IPS-NIHi7 (cell line): ENCODE measurements at regions not wholly inside any gene's neighbourhood (a gene's known extent, or its start where the extent isn't known, plus 50 kb on each side); places are given as distances from the start of the nearest gene placed in this dataset.
A peak's percentile ranks its signal among the peaks of the same experiment; 100 is the strongest.

ENCODE experiments used
- DNase-seq: peaks from one replicate; pipeline ENCODE4 v3.0.0; 2012; ENCODE audit warnings: mixed read lengths; ENCODE audit errors: extremely low spot score

- no peak for DNase-seq
Observed at GRCh38 chr18:24561369-24561965, 101.0 kb downstream of the HRH4 start.

GRCh38 chr18:24567199-24567598, 106.8 kb downstream of the HRH4 start:
- peak; percentile 35 for DNase-seq

- no peak for DNase-seq
Observed at GRCh38 chr18:24570716-24571115, 110.3 kb downstream of the HRH4 start.

- no peak for DNase-seq
Observed at GRCh38 chr18:24582771-24583170, 122.3 kb downstream of the HRH4 start.

- DNase-seq, result no peak
Observed at GRCh38 chr18:24584205-24584604, 123.8 kb downstream of the HRH4 start.

GRCh38 chr18:24584813-24585212, 124.4 kb downstream of the HRH4 start:
- no peak for DNase-seq

GRCh38 chr18:24585996-24586566, 125.6 kb downstream of the HRH4 start:
- DNase-seq, result no peak

- no peak for DNase-seq
Observed at GRCh38 chr18:24586662-24587360, 126.4 kb downstream of the HRH4 start.

GRCh38 chr18:24588440-24588839, 128.0 kb downstream of the HRH4 start:
- DNase-seq, result no peak

GRCh38 chr18:24590946-24591345, 130.5 kb downstream of the HRH4 start:
- DNase-seq, result no peak

GRCh38 chr18:24593401-24593800, 133.0 kb downstream of the HRH4 start:
- DNase-seq, result no peak

GRCh38 chr18:24593886-24594285, 133.4 kb downstream of the HRH4 start:
- no peak for DNase-seq

- no peak for DNase-seq
Observed at GRCh38 chr18:24595561-24596031, 135.2 kb downstream of the HRH4 start.

- peak; percentile 62 for DNase-seq
Observed at GRCh38 chr18:24600076-24600654, 139.7 kb downstream of the HRH4 start.

- no peak for DNase-seq
Observed at GRCh38 chr18:24601585-24601984, 141.1 kb downstream of the HRH4 start.

- DNase-seq, result no peak
Observed at GRCh38 chr18:24602201-24602600, 141.8 kb downstream of the HRH4 start.

- DNase-seq, result no peak
Observed at GRCh38 chr18:24603151-24603550, 142.7 kb downstream of the HRH4 start.

GRCh38 chr18:24605444-24605843, 145.0 kb downstream of the HRH4 start:
- DNase-seq, result no peak

GRCh38 chr18:24609254-24609653, 148.8 kb downstream of the HRH4 start:
- no peak for DNase-seq

- DNase-seq, result no peak
Observed at GRCh38 chr18:24611075-24611474, 150.6 kb downstream of the HRH4 start.

- DNase-seq, result no peak
Observed at GRCh38 chr18:24613896-24614640, 153.6 kb downstream of the HRH4 start.

- DNase-seq, result peak; percentile 26
Observed at GRCh38 chr18:24616653-24617052, 156.2 kb downstream of the HRH4 start.
